ENCODE measurements at regions not wholly inside any gene's neighbourhood (a gene's known extent, or its start where the extent isn't known, plus 50 kb on each side); places are given as distances from the start of the nearest gene placed in this dataset.

DNA sequence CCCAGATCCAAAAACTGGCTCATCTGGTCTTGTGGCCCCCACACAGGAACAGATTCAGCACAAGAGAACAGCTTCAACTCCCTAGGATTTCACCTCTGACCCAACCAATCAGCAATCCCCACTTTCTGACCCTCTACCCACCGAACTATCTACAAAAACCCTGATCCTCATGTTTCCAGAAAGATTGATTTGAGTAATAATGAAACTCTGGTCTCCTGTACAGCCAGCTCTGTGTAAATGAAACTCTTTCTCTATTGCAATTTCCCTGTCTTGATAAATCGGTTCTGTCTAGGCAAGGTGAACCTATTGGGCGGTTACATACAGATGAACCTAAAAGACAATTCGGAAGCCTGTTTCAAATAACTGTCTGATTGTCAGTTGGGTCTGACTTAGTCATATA is 847.6 kb upstream of the ALCAM start:
- Histone ChIP-seq H3K27me3 (no peaks in the 10 kb centered on the region), H3K9me3 (no peaks in the 10 kb centered on the region), H3K36me3 (no peaks in the 10 kb centered on the region), H3K4me1 (no peaks in the 10 kb centered on the region), H3K27ac (no peak overlapping the region), H3K4me3 (no peak overlapping the region)
- intact Hi-C loops (cut with DNase I), result no loop called here
- WGBS, 2 donors, result 45 to 55% methylated on average over 4 of the region's 4 CpGs
- no peak for DNase-seq
- TF ChIP-seq, protein P1, sequence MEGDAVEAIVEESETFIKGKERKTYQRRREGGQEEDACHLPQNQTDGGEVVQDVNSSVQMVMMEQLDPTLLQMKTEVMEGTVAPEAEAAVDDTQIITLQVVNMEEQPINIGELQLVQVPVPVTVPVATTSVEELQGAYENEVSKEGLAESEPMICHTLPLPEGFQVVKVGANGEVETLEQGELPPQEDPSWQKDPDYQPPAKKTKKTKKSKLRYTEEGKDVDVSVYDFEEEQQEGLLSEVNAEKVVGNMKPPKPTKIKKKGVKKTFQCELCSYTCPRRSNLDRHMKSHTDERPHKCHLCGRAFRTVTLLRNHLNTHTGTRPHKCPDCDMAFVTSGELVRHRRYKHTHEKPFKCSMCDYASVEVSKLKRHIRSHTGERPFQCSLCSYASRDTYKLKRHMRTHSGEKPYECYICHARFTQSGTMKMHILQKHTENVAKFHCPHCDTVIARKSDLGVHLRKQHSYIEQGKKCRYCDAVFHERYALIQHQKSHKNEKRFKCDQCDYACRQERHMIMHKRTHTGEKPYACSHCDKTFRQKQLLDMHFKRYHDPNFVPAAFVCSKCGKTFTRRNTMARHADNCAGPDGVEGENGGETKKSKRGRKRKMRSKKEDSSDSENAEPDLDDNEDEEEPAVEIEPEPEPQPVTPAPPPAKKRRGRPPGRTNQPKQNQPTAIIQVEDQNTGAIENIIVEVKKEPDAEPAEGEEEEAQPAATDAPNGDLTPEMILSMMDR (IDR thresholded peaks at IDR 0.05), result no peak
- TF ChIP-seq POLR2A (IDR thresholded peaks at IDR 0.05), result no peak

DNA sequence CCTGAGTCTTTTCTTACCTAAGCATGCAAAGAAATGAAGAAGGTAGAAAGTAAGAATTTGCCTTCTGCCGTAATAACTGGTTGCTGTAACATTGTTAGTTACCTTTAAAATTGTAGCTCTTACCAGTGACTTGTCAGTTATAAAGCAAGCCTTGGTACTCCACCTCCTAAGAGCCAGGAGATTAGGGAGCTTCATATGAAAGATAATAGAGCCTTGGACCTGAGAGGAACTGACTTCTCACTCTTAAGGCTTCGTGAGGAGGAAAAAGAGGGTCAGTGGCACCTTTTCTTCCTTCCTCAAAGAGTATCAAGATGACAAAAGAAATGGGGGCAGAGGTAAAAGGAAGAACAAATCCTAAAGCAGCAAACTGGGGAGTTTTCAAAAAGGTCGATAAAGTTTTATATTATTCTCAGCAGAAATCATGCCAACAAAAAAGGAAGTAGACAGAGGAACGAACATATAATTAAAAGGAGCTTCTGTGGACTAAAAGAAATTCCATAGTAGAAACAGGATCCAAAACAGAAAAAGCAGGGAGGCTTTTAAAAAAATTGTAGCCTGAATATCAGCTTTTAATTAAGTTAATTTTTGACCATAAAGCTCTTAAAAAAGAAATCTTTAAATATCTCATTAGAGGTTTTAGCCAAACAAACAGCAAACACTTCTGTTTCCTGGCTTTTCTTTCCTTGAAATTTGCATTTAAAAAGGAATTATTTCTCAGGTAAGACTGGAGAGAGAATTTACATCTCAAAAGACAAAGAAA is 847.1 kb upstream of the ALCAM start:
- Histone ChIP-seq H3K4me3 (no peak overlapping the region), H3K9me3 (no peaks in the 10 kb centered on the region), H3K36me3 (no peaks in the 10 kb centered on the region), H3K27me3 (no peaks in the 10 kb centered on the region), H3K4me1 (no peaks in the 10 kb centered on the region), H3K27ac (no peak overlapping the region)
- WGBS, 2 donors, result 35 to 43% methylated on average over 4 of the region's 4 CpGs
- intact Hi-C loops (cut with DNase I), result no loop called here
- DNase-seq, result no peak
- TF ChIP-seq POLR2A (IDR thresholded peaks at IDR 0.05), result no peak
- TF ChIP-seq, protein P1 (IDR thresholded peaks at IDR 0.05), result no peak

- TF ChIP-seq, protein P1 (IDR thresholded peaks at IDR 0.05), result no peak
- no peak for TF ChIP-seq POLR2A (IDR thresholded peaks at IDR 0.05)
- intact Hi-C loops (cut with DNase I), result no loop called here
- no peaks in the 10 kb centered on the region for H3K36me3 ChIP-seq
- H3K9me3 ChIP-seq, result no peaks in the 10 kb centered on the region
- H3K27me3 ChIP-seq, result no peaks in the 10 kb centered on the region
- DNase-seq, result no peak
- no peak overlapping the region for H3K4me3 ChIP-seq
- H3K4me1 ChIP-seq, result no peaks in the 10 kb centered on the region
- H3K27ac ChIP-seq, result no peak overlapping the region
- 59 to 67% methylated on average over 3 of the region's 3 CpGs for WGBS, 2 donors
These were observed 846.5 kb upstream of the ALCAM start for GRCh38 chr3:104520228-104520655.

GRCh38 chr3:104521606-104522336 is 844.9 kb upstream of the ALCAM start:
- Histone ChIP-seq H3K27ac (peak overlapping the region in 1 of 4 donors; percentile 2), H3K4me3 (no peak overlapping the region), H3K36me3 (no peaks in the 10 kb centered on the region), H3K27me3 (no peaks in the 10 kb centered on the region), H3K9me3 (no peaks in the 10 kb centered on the region), H3K4me1 (no peaks in the 10 kb centered on the region)
- WGBS, 2 donors, result 58 to 60% methylated on average over 7 of the region's 7 CpGs
- intact Hi-C loops (cut with DNase I), result no loop called here
- no peak for DNase-seq
- TF ChIP-seq POLR2A (IDR thresholded peaks at IDR 0.05), result no peak
- TF ChIP-seq, protein P1 (IDR thresholded peaks at IDR 0.05), result no peak

DNA sequence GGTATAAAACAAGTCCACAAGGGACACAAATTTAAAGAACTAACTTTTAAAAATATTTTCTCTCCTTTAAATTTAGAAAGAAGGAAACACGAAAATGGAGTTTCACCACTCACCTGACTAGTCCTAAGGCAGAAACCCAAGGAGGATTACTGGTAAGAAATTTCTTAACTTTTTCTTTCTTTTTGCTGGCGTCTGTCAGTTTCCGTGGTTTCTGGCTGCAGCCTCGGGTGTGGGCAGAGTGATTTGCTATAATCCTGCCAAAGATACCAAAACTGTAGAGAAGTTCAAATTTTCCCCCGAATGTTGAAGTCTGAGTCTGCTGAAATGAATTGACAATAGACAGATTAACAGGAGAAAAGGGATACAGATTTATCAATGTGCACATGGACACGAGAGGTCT is 843.6 kb upstream of the ALCAM start:
- no peak for DNase-seq
- H3K4me3 ChIP-seq, result no peak overlapping the region
- no peak overlapping the region for H3K27ac ChIP-seq
- no peaks in the 10 kb centered on the region for H3K4me1 ChIP-seq
- H3K9me3 ChIP-seq, result no peaks in the 10 kb centered on the region
- 35 to 44% methylated on average over 5 to 6 of the region's 6 CpGs for WGBS, 2 donors
- intact Hi-C loops (cut with DNase I), result no loop called here
- no peak for TF ChIP-seq POLR2A (IDR thresholded peaks at IDR 0.05)
- TF ChIP-seq, protein P1 (IDR thresholded peaks at IDR 0.05), result no peak
- H3K27me3 ChIP-seq, result no peaks in the 10 kb centered on the region
- H3K36me3 ChIP-seq, result no peaks in the 10 kb centered on the region
